Activated CD4-positive, alpha-beta T cell treated with anti-CD3 and anti-CD28 coated beads, Interleukin-2, amount 10 ng/mL, durations not matched to agents 7 days and 5 days (primary cell): ENCODE measurements at regions not wholly inside any gene's neighbourhood (a gene's known extent, or its start where the extent isn't known, plus 50 kb on each side); places are given as distances from the start of the nearest gene placed in this dataset.
"Not testable (repeated sequence)": the region's sequence is repeated elsewhere in the genome, so short reads cannot be mapped to it uniquely, and the experiment has no call there.

Source experiments
- CTCF ChIA-PET: fragments of 350-600 bp; sonication (Branson Sonifier 250); formaldehyde crosslinking; loops from one replicate; lab custom pipeline; 2021; ENCODE audit warnings: antibody characterized with exemption; lab: Charles Lee
- POLR2A ChIA-PET: fragments of 350-600 bp; sonication (Branson Sonifier 250); formaldehyde crosslinking; loops from one replicate; lab custom pipeline; 2021; ENCODE audit warnings: antibody characterized with exemption; lab: Charles Lee
- DNase-seq: peaks from one replicate; pipeline ENCODE4 v3.0.0-alpha.2; 2020
- H3K27ac Mint-ChIP-seq: one replicate; pipeline ENCODE4 v1.8.0; 2021; ENCODE audit warnings: mild to moderate bottlenecking, moderate library complexity, mixed read lengths
- H3K27me3 Mint-ChIP-seq: one replicate; pipeline ENCODE4 v1.8.0; 2021; ENCODE audit warnings: mixed read lengths
- H3K36me3 Mint-ChIP-seq: one replicate; pipeline ENCODE4 v1.8.0; 2021; ENCODE audit warnings: low read depth, mixed read lengths
- H3K4me1 Mint-ChIP-seq: one replicate; pipeline ENCODE4 v1.8.0; 2021; ENCODE audit warnings: mixed read lengths
- H3K4me3 Mint-ChIP-seq: one replicate; pipeline ENCODE4 v1.8.0; 2021; ENCODE audit warnings: mild to moderate bottlenecking, moderate library complexity, mixed read lengths
- H3K9me3 Mint-ChIP-seq: one replicate; pipeline ENCODE4 v1.8.0; 2021; ENCODE audit warnings: mixed read lengths

DNA sequence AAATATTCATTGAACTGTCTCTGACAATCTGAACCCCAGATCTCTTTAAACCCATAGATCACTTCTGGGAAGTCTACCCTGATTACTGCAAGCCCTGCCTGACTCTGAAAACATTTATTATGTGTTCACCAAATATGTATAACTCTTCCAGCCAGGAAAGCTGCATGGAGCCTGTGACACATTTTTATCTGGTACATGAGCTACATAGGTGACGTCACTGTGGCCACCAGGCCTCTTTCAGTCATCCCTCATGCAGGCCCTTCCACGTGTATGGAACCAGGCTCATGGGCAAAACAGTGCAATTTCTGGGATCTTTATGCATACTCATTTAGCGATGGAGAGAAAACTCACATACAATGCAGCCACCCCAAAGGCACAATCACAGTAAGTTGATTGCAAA lies 133.9 kb upstream of the NUPR2 start:
- Mint-ChIP-seq H3K36me3 (no peaks in the 10 kb centered on the region), H3K4me1 (no peaks in the 10 kb centered on the region), H3K27me3 (no peaks in the 10 kb centered on the region), H3K27ac (no peak overlapping the region), H3K4me3 (no peak overlapping the region), H3K9me3 (peaks cover 37% of the 10 kb centered on the region)
- ChIA-PET CTCF (no interaction called here), POLR2A (no interaction called here)
- DNase-seq = no peak

GRCh38 chr7:56229631-56230030 lies 113.4 kb upstream of the NUPR2 start:
- Mint-ChIP-seq H3K9me3 (peaks cover 6% of the 10 kb centered on the region), H3K36me3 (no peaks in the 10 kb centered on the region), H3K4me1 (no peaks in the 10 kb centered on the region), H3K27me3 (no peaks in the 10 kb centered on the region), H3K27ac (no peak overlapping the region), H3K4me3 (no peak overlapping the region)
- no peak for DNase-seq
- POLR2A ChIA-PET = no interaction called here
- CTCF ChIA-PET = no interaction called here

DNA sequence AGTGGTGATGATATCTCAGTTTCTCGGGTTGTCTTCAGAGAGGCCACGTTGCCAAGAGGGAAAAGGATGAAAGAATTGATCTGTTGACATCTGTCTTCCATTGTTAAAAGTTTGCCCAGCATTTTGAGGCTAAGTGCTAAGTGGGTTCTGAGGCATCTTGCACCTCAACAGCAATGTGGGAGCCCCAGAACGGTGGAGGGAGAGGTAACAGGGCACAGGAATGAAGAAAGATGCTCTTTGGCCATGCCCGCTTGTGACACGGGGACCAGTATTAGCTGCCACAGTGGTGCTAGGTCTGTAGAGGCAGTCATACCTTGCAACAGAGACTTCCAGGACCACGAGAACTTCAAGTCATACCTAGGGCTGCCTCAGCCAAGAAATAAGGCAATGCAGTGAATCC lies 106.6 kb upstream of the NUPR2 start:
- Mint-ChIP-seq H3K36me3 (no peaks in the 10 kb centered on the region), H3K4me1 (no peaks in the 10 kb centered on the region), H3K27me3 (no peaks in the 10 kb centered on the region), H3K9me3 (peaks cover 2% of the 10 kb centered on the region), H3K27ac (no peak overlapping the region), H3K4me3 (no peak overlapping the region)
- DNase-seq = no peak
- CTCF ChIA-PET = no interaction called here
- POLR2A ChIA-PET = no interaction called here

DNA sequence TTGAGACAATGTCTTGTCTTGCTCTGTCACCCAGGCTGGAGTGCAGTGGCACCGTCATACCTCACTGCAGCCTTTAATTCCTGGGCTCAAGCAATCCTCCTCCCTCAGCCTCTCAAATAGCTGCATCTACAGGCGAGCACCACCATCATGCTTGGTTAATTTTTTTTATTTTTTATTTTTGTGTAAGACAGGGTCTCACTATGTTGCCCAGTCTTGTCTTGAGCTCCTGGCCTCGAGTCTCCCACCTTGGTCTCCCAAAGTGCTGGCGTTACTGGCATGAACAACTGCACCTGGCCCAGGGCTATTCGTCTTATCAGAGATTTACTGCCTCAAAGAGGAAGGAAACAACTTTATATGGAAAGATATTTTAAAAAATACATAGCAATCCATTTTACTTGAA lies 102.8 kb upstream of the NUPR2 start:
- Mint-ChIP-seq H3K4me3 (no peak overlapping the region), H3K27me3 (no peaks in the 10 kb centered on the region), H3K27ac (no peak overlapping the region), H3K4me1 (no peaks in the 10 kb centered on the region), H3K9me3 (peaks cover 16% of the 10 kb centered on the region), H3K36me3 (no peaks in the 10 kb centered on the region)
- no peak for DNase-seq
- ChIA-PET CTCF (no interaction called here), POLR2A (no interaction called here)

- H3K27ac Mint-ChIP-seq = no peak overlapping the region
- H3K9me3 Mint-ChIP-seq = peaks cover 16% of the 10 kb centered on the region
- H3K4me3 Mint-ChIP-seq = no peak overlapping the region
- no peaks in the 10 kb centered on the region for H3K27me3 Mint-ChIP-seq
- ChIA-PET CTCF (no interaction called here), POLR2A (no interaction called here)
- no peaks in the 10 kb centered on the region for H3K4me1 Mint-ChIP-seq
- H3K36me3 Mint-ChIP-seq = no peaks in the 10 kb centered on the region
- DNase-seq = no peak
These were observed 102.3 kb upstream of the NUPR2 start for GRCh38 chr7:56218510-56218909.

DNA sequence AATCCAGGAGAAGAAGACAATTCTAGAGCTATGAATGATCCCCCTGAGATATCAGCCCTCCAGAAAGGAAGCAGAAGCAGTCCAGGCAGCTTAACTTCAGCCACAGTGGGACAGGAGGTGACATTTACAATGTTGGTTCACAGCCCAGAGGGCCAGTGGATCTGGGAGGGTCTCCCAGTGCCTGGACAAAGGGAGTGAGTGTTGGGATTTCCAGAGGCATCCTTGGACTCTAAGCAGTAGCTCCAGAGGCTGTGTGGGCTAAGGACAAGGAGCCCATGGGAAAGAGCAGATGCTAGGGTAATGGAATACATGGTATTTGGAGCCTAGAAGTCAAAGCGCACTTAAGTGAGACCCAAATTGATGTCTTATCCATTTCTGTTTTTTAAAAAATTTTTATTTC lies 97.4 kb upstream of the NUPR2 start:
- no peak overlapping the region for H3K4me3 Mint-ChIP-seq
- H3K27ac Mint-ChIP-seq = no peak overlapping the region
- peaks cover 25% of the 10 kb centered on the region for H3K9me3 Mint-ChIP-seq
- no peak for DNase-seq
- CTCF ChIA-PET = no interaction called here
- no peaks in the 10 kb centered on the region for H3K27me3 Mint-ChIP-seq
- no peaks in the 10 kb centered on the region for H3K4me1 Mint-ChIP-seq
- H3K36me3 Mint-ChIP-seq = no peaks in the 10 kb centered on the region
- POLR2A ChIA-PET = no interaction called here

GRCh38 chr7:56206420-56206819 lies 90.2 kb upstream of the NUPR2 start:
- CTCF ChIA-PET = no interaction called here
- Mint-ChIP-seq H3K9me3 (peaks cover 11% of the 10 kb centered on the region), H3K27me3 (no peaks in the 10 kb centered on the region), H3K27ac (no peak overlapping the region), H3K4me3 (no peak overlapping the region), H3K4me1 (no peaks in the 10 kb centered on the region), H3K36me3 (no peaks in the 10 kb centered on the region)
- DNase-seq = no peak
- POLR2A ChIA-PET = no interaction called here

DNA sequence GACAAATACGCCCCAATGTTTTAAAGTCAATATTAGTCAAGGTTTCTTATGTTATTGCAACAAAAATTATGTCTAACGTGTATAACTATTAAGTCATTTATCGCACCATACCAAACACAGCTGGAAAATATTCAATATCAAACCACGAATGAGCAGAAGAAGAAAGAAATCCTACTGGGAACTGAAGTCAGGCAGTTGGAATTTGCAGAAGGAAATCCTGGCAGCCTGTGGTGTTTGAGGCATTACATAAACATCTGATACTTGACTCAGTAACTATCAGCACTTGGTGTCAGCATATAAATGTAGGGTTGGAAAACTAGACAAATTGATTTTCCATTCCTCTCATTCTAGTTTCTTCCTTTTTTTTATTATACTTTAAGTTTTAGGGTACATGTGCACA lies 83.4 kb upstream of the NUPR2 start:
- no peaks in the 10 kb centered on the region for H3K4me1 Mint-ChIP-seq
- ChIA-PET CTCF (no interaction called here), POLR2A (no interaction called here)
- no peak for DNase-seq
- no peaks in the 10 kb centered on the region for H3K27me3 Mint-ChIP-seq
- no peak overlapping the region for H3K27ac Mint-ChIP-seq
- H3K36me3 Mint-ChIP-seq = no peaks in the 10 kb centered on the region
- H3K4me3 Mint-ChIP-seq = no peak overlapping the region
- H3K9me3 Mint-ChIP-seq = peaks cover 18% of the 10 kb centered on the region

- H3K27me3 Mint-ChIP-seq, POLR2A ChIA-PET, CTCF ChIA-PET, H3K27ac Mint-ChIP-seq, H3K4me1 Mint-ChIP-seq, H3K36me3 Mint-ChIP-seq, H3K4me3 Mint-ChIP-seq, DNase-seq: not testable (repeated sequence)
- H3K9me3 Mint-ChIP-seq = peaks cover 22% of the 10 kb centered on the region
These were observed 80.0 kb upstream of the NUPR2 start for GRCh38 chr7:56196195-56196594.

GRCh38 chr7:56188823-56189346 lies 72.7 kb upstream of the NUPR2 start:
- no peak for DNase-seq
- ChIA-PET POLR2A (no interaction called here), CTCF (no interaction called here)
- Mint-ChIP-seq H3K27ac (no peak overlapping the region), H3K9me3 (peaks cover 6% of the 10 kb centered on the region), H3K27me3 (no peaks in the 10 kb centered on the region), H3K4me1 (no peaks in the 10 kb centered on the region), H3K36me3 (no peaks in the 10 kb centered on the region), H3K4me3 (no peak overlapping the region)

GRCh38 chr7:56188376-56188775 lies 72.2 kb upstream of the NUPR2 start:
- H3K9me3 Mint-ChIP-seq = peaks cover 3% of the 10 kb centered on the region
- H3K4me1 Mint-ChIP-seq = no peaks in the 10 kb centered on the region
- no peak for DNase-seq
- CTCF ChIA-PET = no interaction called here
- H3K36me3 Mint-ChIP-seq = no peaks in the 10 kb centered on the region
- POLR2A ChIA-PET = no interaction called here
- no peak overlapping the region for H3K4me3 Mint-ChIP-seq
- no peak overlapping the region for H3K27ac Mint-ChIP-seq
- H3K27me3 Mint-ChIP-seq = no peaks in the 10 kb centered on the region

DNA sequence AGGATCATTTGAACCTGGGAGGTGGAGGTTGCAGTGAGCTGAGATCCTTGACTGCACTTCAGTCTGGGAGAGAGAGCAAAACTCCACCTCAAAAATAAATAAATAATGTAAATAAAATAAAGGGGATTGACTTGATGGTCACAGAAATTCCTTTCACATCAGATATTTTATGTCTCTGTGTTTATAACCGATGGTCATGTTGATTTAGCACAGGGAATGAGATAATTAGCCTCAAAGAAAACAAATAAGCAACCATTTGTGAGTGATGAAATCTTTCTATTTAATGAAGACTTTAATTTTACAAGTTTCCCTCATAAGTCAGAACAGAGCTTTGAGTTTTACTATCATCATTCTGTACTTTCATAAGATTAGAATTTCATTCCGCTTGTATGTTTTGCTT lies 64.8 kb upstream of the NUPR2 start:
- peaks cover 2% of the 10 kb centered on the region for H3K9me3 Mint-ChIP-seq
- H3K27ac Mint-ChIP-seq = no peak overlapping the region
- ChIA-PET POLR2A (no interaction called here), CTCF (no interaction called here)
- no peaks in the 10 kb centered on the region for H3K4me1 Mint-ChIP-seq
- DNase-seq = no peak
- no peak overlapping the region for H3K4me3 Mint-ChIP-seq
- H3K36me3 Mint-ChIP-seq = no peaks in the 10 kb centered on the region
- peaks cover under 1% of the 10 kb centered on the region for H3K27me3 Mint-ChIP-seq

- H3K27me3 Mint-ChIP-seq = peaks cover 13% of the 10 kb centered on the region
- ChIA-PET POLR2A (no interaction called here), CTCF (no interaction called here)
- H3K27ac Mint-ChIP-seq = no peak overlapping the region
- H3K4me1 Mint-ChIP-seq = no peaks in the 10 kb centered on the region
- DNase-seq = no peak
- H3K9me3 Mint-ChIP-seq = peaks cover 8% of the 10 kb centered on the region
- no peak overlapping the region for H3K4me3 Mint-ChIP-seq
- H3K36me3 Mint-ChIP-seq = no peaks in the 10 kb centered on the region
These were observed 59.6 kb upstream of the NUPR2 start for GRCh38 chr7:56175771-56176170.

- ChIA-PET CTCF (interaction anchor here (0.6 kb wide), 1 partner anchor 1764 kb away, joined by 5 read pairs; no protein-coding TSS in a partner anchor), POLR2A (no interaction called here)
- Mint-ChIP-seq H3K27ac (no peak overlapping the region), H3K4me3 (no peak overlapping the region), H3K4me1 (no peaks in the 10 kb centered on the region), H3K36me3 (no peaks in the 10 kb centered on the region), H3K27me3 (peaks cover 13% of the 10 kb centered on the region), H3K9me3 (peaks cover 8% of the 10 kb centered on the region)
- DNase-seq = no peak
These were observed 58.9 kb upstream of the NUPR2 start for GRCh38 chr7:56174875-56175760.
